NCI-H774 (cell line): ENCODE measurements at regions not wholly inside any gene's neighbourhood (a gene's known extent, or its start where the extent isn't known, plus 50 kb on each side); places are given as distances from the start of the nearest gene placed in this dataset.
"Not testable (repeated sequence)": the region's sequence is repeated elsewhere in the genome, so short reads cannot be mapped to it uniquely, and the experiment has no call there.

Experiments used
- DNase-seq: peaks from one replicate; lab custom pipeline; 2025; lab: John Stamatoyannopoulos, UW

DNA sequence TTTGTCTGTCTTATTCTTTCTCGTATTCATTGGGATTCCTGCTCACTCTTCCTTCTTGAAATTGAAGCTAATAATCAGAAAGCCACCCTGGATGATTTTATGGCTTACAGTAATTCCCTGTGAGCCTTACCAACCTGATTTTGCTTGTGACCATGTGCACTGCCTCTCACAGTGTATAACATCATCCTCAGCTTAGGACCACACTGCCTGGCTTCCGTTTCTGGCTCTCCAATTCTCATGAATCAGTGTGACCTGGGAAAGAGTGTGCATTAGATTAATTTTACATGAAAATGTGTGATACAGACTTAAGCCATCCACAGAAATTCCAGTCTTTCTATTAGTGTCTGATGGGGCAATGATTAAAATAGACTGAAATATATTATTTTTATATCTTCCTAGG lies 126.8 kb upstream of the DMRT1 start:
- no peak for DNase-seq

DNA sequence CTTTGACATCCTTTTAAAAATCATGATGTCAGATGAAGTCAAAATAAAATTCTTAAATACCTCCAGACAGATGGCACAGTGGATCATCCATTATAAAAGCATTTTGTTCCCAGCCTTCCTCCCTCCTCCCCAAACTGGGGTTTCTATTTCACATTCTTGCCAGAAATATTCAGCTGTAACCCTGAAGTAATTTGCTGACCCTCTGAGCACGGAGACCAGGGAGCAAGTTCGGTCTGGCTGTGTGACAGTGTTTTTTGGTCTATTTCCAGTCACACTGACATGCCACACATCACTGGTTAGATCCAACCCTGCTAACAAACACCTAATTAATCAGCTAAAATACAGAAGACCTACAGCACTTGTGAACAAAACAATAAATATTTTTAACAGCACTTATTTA lies 126.2 kb upstream of the DMRT1 start:
- DNase-seq = no peak

DNA sequence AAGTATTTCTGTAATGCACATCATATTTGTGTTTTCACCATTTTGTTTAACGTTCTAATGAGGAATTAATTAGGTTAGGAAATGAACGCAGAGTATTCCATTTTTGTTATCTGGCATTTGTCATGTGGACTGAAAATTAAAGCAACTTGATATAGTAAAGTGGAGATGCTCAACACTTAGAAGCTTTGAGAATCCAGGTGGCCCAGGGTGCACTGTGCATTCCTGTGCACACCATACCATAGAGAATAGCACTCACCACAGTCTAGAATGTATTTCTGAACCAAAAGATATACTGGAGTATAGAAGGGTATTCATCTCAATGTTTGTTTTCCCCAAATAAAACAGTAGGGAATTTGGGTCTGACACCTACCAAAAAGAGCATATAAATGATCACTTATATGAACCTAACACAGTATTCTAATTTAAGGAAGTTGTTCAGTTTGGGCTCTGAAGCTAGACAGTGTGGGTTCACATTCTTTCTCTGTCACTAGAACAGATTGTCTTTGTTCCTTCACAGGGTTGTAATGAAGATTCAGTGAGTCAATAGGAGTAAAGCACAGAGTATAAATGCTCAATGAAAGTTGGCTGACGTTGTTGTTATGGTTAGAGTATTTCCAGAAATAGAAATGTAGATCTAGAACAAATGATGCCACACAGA lies 125.6 kb upstream of the DMRT1 start:
- DNase-seq = no peak

DNA sequence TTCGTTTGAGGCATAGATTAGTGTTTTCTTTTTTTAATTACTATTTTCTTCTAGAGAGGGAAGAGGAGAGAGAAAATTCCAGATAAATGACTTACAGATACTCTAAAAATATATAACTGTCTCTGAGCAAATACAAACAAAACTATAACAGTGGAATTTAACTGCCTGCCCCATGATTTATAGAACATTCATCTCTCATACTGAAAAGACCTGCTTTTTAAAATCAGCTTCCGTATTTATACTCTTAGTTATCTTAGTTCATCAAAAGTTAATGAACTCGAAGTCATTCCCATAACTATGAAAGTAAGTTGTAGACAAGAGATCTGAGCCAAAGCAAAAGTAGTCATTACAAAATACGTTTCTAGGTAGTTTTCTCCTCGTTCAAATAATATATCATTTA lies 123.8 kb upstream of the DMRT1 start:
- DNase-seq = no peak

DNA sequence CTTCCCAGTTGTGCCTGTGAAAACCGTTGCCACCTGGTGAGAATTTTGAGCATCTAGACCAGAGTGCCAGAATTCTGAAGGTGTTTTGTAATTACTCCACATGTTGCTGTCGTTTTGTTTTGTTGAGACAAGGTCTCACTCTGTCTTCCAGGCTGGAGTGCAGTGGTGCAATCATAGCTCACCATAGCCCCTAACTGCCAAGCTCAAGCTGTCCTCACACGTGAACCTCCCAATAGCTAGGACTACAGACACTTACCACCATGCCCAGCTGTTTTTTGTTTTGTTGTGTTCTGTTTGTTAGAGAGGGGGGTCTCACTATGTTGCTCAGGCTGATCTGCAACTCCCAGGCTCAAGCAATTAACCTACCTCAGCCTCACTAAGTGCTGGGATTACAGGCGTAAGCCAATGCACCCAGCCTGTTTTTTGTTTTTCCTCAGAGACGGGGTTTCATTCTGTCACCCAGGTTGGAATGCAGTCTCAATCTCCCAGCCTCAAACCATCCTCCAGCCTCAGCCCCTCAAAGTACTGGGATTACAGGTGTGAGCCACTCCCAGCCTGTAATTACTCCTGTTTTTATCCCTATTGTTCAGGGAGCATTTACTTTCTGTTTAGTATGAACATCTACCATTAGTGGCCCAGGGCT lies 121.1 kb upstream of the DMRT1 start:
- DNase-seq = no peak

DNA sequence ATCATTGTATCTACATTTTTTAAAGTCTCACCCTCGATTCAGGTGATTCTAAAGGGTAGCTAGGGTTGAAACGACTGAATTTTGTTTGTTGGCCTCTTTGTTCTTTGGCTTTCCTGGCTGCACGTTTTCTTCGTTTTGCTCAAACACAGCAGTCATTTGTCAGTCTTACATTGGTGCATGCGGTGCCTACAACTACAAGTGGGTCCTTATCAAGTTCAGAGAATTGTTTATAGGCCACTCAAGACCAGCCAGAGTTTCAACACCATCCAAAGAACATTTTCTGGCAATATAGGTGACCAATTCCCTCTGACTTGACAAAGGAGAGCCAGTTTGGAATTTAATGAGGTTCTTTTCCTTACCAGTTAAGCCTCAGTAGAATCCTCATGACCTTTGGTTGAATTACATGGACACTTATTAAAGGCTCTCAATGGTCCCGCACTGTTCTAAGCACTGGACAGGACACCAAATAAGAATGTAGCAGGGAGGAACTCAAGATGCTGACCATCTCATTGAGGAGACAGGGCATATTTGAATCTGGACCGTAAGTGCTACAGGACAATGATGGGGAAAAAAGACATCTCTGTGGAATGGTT lies 119.0 kb upstream of the DMRT1 start:
- no peak for DNase-seq

DNA sequence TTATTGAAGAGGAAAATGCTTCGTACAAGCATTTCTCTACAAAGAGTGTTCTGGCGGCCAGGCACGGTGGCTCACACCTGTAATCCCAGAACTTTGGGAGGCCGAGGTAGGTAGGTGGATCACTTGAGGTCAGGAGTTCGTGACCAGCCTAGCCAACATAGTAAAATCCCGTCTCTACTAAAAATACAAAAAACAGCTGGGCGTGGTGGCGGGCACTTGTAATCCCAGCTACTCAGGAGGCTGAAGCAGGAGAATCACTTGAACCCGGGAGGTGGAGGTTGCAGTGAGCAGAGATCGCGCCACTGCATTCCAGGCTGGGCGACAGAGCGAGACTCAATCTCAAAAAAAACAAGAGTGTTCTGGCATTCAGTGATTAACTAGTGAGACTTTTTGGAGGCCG lies 117.0 kb upstream of the DMRT1 start:
- not testable (repeated sequence) for DNase-seq

DNA sequence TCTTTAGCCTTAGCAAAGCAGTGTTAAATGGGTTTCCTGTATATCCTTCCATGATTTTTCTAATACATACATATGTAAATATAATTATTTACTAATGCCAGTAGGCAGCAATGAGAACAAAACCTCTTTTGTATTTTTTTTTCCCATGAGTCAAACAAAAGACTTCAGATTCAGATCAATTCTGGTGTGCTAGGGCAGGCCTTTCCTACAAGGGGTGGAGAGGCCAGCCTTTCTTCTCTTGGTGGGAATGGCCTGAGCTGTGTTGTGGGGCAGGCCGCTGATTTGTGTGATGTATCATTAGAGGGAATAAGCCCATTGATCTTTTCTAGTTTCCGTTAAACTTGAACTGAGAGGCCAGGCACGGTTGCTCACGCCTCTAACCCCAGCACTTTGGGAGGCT lies 115.5 kb upstream of the DMRT1 start:
- no peak for DNase-seq

DNA sequence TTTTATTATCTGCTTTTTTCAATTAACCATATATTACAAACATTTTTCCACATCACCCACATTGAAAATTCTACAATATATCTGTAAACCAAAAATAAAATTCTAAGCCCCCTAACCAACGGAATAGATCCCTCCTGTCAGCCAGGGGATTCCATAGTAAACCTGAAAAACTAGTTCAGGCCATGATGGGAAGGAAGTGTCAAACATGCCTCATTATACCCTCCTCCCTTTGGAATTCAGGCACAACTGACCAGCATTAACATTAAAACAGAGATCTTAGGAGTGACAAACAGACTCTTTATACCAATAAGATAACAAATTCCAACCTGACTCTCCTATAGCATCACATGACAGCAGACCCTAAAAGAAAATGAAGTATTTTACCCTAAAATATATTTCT lies 113.7 kb upstream of the DMRT1 start:
- no peak for DNase-seq

DNA sequence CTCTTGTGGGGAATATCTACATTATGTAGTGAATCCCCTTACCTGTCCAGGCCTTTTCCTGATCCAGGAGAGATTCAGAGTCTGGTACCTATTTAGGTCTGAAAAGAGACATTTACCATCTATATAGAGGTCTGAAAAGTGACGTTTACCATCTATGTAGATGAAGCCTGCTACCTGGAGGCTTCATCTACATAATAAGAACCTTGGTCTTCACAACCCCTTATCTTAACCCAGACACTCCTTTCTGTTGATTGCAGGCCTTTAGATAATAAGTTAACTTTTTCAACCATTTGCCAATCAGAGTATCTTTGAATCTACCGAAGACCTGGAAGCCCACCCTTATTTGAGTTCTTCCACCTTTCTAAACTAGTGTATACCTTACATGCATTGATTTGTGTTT lies 113.0 kb upstream of the DMRT1 start:
- DNase-seq = no peak

DNA sequence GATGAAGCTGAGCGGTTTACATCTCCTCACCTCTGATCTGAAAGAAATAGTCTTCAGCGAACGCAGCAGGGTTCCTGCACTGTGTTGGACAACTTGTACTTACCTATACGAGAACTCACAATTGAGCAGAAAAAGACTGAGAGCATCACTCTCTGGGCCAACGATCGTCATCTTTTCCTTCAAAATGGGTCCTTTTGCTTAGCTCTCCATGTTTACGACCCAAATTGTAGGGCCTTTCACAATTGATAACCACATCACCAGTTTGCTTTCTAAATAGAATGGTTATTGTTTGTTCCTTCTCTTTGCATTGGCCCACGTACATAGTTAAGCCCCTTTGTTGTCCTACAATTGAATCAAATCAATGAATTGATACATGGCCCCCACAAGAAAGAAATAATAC lies 110.0 kb upstream of the DMRT1 start:
- DNase-seq = no peak

DNA sequence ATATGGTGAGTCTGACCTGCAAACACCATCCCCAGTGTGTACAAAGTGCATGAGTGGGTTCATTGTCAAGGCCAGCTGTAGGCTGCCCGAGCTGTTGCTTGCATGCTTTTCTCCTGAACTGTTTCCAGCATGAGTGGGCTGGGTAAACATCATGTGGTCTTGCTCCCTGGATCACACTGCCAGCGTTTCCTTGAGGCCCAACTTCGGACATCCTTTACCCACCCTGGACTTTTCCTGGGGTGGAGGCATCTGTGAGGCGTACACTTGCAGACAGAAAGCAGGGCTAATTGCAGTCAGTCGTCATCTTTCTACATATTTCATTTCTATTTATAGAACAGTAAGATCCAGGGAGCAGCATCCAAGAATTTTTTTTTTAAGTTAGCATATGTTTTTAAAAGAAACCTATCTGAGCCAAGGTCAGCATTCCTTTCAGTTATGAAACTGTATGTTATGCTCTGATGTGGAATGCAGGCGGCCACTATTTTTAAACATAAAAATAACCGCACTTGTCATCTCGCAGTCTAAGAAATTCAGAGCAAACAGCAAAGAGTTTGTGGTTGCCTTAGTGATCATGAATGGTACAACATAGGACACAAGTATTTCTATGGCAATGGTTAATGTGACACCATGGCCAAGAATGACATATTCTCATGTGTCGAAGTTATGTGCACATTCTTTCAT lies 106.5 kb upstream of the DMRT1 start:
- DNase-seq = no peak

DNA sequence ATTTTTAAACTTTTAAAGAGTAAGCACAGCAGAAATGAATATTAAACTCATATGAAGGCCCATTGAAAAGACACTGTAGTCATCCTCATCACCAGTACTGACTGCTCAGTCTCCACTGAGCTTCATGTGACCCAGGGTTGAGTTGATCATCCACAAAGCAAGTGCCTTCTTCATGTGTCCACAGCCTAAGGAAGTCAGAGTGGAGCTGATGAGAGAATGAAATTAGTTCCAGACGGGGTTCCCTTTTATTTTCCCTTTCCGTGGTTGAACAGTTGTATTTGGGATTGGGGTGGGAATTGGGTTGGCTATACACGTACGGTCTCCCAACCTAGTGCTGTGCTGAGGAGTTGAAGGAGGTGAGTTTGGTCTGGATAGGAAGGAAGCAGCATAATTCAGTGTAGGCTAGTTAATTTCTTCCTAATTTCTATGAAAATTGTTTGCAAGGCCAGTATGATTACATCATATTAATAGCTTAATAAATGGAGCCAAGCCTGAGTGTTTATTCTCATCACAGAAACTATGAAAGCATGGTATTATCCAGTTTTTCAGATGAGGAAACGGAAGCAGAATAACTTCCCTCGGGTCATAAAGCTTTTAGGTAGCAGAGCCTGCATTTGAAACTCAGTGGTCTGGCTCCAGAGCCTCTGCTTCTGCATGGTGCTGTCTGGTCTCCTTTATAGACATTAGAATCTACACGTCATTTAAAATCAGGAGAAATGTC lies 103.9 kb upstream of the DMRT1 start:
- DNase-seq = no peak

DNA sequence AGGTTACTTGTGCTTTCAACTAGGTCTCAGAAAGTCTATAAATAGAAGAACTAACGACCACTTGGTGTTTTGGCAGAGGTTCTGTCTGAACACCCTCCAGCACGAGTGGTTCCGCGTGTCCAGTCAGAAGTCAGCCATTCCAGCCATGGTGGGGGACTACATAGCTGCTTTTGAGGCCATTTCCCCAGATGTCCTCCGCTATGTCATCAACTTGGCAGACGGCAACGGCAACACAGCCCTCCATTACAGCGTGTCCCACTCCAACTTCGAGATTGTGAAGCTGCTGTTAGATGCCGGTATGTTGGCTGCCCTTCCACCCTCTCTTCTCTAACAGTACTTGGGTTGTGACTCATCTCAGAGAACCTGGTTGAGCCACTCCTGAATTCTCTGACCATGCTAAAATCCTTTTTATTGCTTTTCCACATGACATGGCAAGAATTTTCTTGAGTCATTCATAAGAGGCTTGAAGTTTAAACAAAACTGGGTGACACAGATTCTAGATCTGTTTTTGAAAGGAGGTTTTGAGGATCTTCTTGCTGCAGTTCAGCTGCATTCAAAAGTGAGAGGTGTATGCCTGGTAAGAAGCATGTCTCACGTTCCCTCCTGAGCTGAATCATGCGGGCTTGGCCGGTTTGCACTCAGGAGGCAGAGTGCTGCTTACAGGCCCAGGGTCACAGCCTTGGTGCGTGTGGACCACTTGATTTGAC lies 103.1 kb upstream of the DMRT1 start:
- DNase-seq = no peak

DNA sequence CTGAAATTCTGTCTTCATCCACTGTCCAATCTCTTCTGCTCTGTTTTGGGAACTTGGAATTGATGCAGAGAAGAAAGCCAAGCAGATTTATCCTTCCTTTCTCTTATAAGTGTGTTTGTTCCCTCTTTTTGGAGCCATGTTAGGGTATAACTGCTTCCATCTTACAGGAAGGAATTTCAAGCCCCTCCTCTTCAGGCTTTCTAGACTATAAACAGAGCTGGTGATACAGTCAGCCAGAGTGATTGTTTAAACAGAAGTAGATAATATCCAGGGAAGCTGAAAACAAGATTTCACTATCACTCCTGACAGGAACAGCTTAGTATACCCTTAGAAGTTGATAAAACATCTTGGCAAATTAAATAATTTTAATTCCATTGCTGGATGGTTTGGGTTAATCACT lies 102.1 kb upstream of the DMRT1 start:
- no peak for DNase-seq

DNA sequence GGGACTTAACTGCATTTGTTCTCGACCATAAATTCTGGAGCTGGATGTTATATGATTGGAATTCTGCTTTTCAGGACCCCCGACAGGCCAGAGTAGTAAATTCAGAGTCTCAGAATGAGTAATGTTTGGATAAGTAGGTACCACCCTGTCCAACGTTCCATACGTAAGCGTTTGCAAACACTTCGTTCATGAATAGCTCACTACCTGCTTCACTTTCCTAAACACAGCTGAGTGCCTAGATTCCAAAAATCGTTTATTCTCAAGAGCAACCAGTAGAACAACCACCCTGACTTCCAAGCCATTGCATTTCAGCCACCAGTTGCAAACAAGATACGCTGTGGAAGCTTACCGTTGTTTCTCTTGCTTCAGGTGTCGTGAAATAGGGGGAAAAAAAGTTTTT lies 101.3 kb upstream of the DMRT1 start:
- no peak for DNase-seq

DNA sequence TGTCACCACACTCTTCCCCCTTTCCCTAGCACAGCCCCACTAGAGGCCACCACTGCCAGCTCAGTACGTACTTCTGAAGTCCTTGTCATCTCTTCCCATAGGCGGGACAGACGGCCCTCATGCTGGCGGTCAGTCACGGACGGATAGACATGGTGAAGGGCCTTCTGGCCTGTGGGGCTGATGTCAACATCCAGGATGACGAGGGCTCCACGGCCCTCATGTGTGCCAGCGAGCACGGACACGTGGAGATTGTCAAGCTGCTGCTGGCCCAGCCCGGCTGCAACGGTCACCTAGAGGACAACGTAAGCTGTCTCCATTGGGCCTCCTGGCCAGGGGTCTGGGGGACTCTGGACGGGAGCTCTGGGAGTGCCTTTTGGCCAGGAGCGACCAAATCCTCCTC lies 99.4 kb upstream of the DMRT1 start:
- DNase-seq = no peak

DNA sequence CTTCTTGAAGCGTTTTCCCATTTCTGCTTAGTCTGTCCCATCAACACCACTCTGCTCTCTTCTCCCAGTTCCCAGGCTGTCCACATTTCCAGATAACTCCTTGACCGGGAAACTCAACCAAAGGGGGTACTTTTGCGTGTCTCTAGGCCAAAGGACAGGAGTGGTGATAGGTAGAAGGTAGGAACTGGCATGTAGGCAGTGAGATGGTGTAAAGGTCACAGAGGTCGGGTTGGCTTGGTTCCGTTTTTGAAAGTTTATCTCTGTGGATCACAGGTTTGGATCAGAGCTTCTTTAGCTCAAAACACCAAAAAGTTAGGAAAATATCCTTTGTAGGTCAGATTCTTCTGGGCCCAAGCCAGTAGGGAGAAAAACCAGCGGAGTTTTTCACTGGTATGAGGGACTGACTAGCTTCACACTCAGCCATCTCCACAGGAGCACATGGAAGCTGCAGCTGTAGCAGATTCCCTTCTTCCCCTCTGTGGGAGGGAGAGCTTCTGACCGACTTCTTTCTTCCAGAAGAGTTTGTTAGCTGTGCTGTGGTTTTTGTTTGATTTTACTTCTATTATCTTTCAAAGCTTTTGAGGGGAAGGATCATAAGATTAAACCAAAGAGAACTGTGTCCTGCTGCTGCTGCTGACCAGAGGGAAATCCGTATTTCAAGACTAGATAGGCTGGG lies 98.4 kb upstream of the DMRT1 start:
- no peak for DNase-seq

DNA sequence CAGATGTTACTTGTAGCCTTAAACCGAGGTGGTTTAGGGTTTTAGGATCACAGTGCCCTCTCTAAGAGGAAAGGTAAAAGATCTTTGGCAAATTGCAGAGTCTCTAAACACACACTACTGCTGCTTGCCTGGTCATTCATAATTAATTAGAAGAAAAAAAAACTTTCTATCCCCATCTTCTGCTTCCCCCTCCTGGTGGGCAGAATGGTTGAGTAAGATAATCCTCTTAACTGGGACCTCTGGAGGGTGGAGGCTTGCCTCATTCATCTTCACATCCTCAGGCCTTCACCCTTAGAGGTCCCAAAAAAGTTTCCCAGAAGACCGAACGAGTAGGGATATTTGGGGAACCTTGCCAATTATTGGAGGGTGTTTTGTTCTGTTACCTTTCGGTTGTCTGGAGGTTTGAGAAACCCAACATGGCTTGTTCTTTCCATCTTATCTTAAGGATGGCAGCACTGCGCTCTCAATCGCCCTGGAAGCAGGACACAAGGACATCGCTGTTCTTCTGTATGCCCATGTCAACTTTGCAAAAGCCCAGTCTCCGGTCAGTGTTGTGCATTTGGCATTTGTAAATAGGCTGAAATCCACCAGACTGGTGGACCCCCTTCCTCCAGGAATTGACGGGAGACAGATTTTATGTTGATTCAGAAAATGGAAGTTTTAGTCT lies 97.3 kb upstream of the DMRT1 start:
- no peak for DNase-seq

DNA sequence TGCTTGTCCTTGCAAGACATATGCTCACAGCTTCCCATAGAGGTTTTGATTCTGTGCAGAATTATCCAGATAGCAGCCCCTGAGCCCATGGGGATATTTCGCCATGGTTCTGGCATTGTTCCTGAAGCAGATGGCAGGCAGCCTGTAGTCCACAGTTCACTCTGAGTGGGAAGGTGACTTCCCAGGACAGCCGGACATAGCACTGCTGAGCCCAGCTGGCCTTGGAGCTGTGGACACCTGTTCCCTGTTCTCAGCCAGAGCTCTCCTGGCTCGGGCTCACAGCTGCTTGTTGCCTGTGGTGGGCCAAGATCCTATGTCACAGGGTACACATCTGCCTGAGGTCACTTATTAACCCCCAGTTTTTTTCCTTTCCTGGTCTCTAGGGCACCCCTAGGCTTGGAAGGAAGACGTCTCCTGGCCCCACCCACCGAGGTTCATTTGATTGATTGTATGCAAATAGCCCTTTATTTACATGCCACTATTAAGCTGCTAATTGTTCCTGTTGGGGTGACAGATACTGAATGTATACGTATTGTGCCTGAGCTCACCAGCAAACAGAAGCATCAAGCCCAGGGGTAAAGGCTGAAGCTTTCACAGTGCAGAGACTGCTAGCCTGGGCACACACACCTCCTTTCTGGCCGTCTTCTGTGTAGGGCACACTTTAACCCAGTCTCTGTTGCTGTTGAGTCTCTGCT lies 96.6 kb upstream of the DMRT1 start:
- DNase-seq = no peak
